H1 (cell line): ENCODE measurements at regions not wholly inside any gene's neighbourhood (a gene's known extent, or its start where the extent isn't known, plus 50 kb on each side); places are given as distances from the start of the nearest gene placed in this dataset.

ENCODE experiments used
- CTCF ChIA-PET: fragments of 300-600 bp; sonication (Branson Sonifier 250); formaldehyde crosslinking; loops from one replicate; lab custom pipeline; 2021; ENCODE audit not compliant: partially characterized antibody; lab: Charles Lee
- POLR2A ChIA-PET: fragments of 300-600 bp; sonication (Branson Sonifier 250); formaldehyde crosslinking; loops from one replicate; lab custom pipeline; 2021; ENCODE audit warnings: inconsistent platforms; ENCODE audit not compliant: partially characterized antibody; lab: Charles Lee
- DNase-seq, 2 experiments: peaks; one replicate each; pipeline versions ENCODE4 v3.0.0 to v3.0.0-alpha.2; 2010 to 2022; ENCODE audit warnings: low spot score in 2 of 2, low read depth in 1 of 2, mixed read lengths in 1 of 2
- FAIRE-seq: peaks from 2 replicates; lab custom pipeline; 2011; peaks lifted over from hg19 to GRCh38; lab: Jason Lieb, UNC
- H2AFZ ChIP-seq: 2 replicates; pipeline ENCODE4 v1.8.1; 2012; ENCODE audit warnings: low read length, inconsistent platforms
- H2AK5ac ChIP-seq: 2 replicates; pipeline ENCODE4 v1.6.1; 2013; ENCODE audit warnings: low read depth, low read length
- H2BK120ac ChIP-seq: replicated peaks from 2 replicates; pipeline ENCODE3; 2013; ENCODE audit warnings: low read depth, low read length, inconsistent platforms
- H2BK12ac ChIP-seq: 2 replicates; pipeline ENCODE4 v1.6.1; 2013; ENCODE audit warnings: low read depth, low read length
- H2BK15ac ChIP-seq: 2 replicates; pipeline ENCODE4 v1.6.1; 2013; ENCODE audit warnings: low read length
- H2BK20ac ChIP-seq: 2 replicates; pipeline ENCODE4 v1.6.1; 2013; ENCODE audit warnings: low read length
- H2BK5ac ChIP-seq: 2 replicates; pipeline ENCODE4 v1.6.1; 2013; ENCODE audit warnings: low read depth, low read length
- H3K14ac ChIP-seq: 2 replicates; pipeline ENCODE4 v1.6.1; 2013; ENCODE audit warnings: inconsistent platforms; ENCODE audit not compliant: insufficient read length
- H3K18ac ChIP-seq: 2 replicates; pipeline ENCODE4 v1.6.1; 2013; ENCODE audit warnings: low read length; ENCODE audit errors: extremely low read depth
- H3K23ac ChIP-seq: 2 replicates; pipeline ENCODE4 v1.6.1; 2013; ENCODE audit warnings: inconsistent platforms; ENCODE audit not compliant: insufficient read length
- H3K23me2 ChIP-seq: 2 replicates; pipeline ENCODE4 v1.6.1; 2013; ENCODE audit warnings: low read depth, low read length
- H3K27ac ChIP-seq: 2 replicates; pipeline ENCODE4 v1.6.1; 2011; ENCODE audit warnings: low read depth, low read length, inconsistent platforms
- H3K27me3 ChIP-seq, 4 experiments: replicated peaks in 1 of 4; 1 replicate in 1 of 4; 2 replicates in 3 of 4; pipeline versions ENCODE4 v1.6.1 to v1.8.1; 2011 to 2013; ENCODE audit warnings: low read length in 3 of 4, mild to moderate bottlenecking in 3 of 4, inconsistent platforms in 2 of 4, mixed read lengths in 2 of 4, moderate library complexity in 1 of 4; ENCODE audit not compliant: control insufficient read depth in 3 of 4, insufficient read depth in 3 of 4; ENCODE audit errors: extremely low read depth in 1 of 4
- H3K36me3 ChIP-seq, 4 experiments: 2 replicates each; pipeline versions ENCODE4 v1.6.1 to v1.8.1; 2011 to 2013; ENCODE audit warnings: mild to moderate bottlenecking in 4 of 4, low read length in 3 of 4, moderate library complexity in 2 of 4, control low read depth in 1 of 4, inconsistent platforms in 1 of 4; ENCODE audit not compliant: insufficient read depth in 4 of 4, control insufficient read depth in 2 of 4
- H3K4ac ChIP-seq: replicated peaks from 2 replicates; pipeline ENCODE3; 2013; ENCODE audit warnings: low read length, low read depth, mixed read lengths, inconsistent platforms; ENCODE audit not compliant: insufficient read length
- H3K4me1 ChIP-seq, 4 experiments: replicated peaks in 1 of 4; 1 replicate in 1 of 4; 2 replicates in 3 of 4; pipeline versions ENCODE4 v1.6.1 to v1.8.1; 2011 to 2013; ENCODE audit warnings: low read length in 3 of 4, inconsistent platforms in 2 of 4, mixed read lengths in 1 of 4; ENCODE audit not compliant: insufficient read depth in 4 of 4, control insufficient read depth in 3 of 4
- H3K4me2 ChIP-seq, 2 experiments: 2 replicates each; pipeline versions ENCODE4 v1.6.1 to v1.8.1; 2011 to 2013; ENCODE audit warnings: low read depth in 2 of 2, low read length in 2 of 2, control low read depth in 1 of 2, inconsistent platforms in 1 of 2, mild to moderate bottlenecking in 1 of 2; ENCODE audit not compliant: insufficient read depth in 1 of 2
- H3K4me3 ChIP-seq, 4 experiments: fragments of 200-600, 300-600 bp in 1 of 4; sonication (generic), shearing (Covaris generic), sonication (Bioruptor Twin) in 1 of 4; 2 replicates each; pipeline versions ENCODE4 v1.5.1 to v1.8.1; 2011 to 2016; ENCODE audit warnings: low read length in 4 of 4, low read depth in 3 of 4, control low read depth in 2 of 4, inconsistent platforms in 2 of 4, mild to moderate bottlenecking in 2 of 4, mixed read lengths in 1 of 4, moderate library complexity in 1 of 4; ENCODE audit not compliant: insufficient read depth in 2 of 4; ENCODE audit errors: extremely low read depth in 1 of 4
- H3K56ac ChIP-seq: replicated peaks from 2 replicates; pipeline ENCODE3; 2013; ENCODE audit warnings: low read depth, mild to moderate bottlenecking, mixed read lengths, low read length, inconsistent platforms; ENCODE audit not compliant: insufficient read length
- H3K79me1 ChIP-seq: 2 replicates; pipeline ENCODE4 v1.6.1; 2013; ENCODE audit warnings: low read depth, low read length, control low read depth
- H3K79me2 ChIP-seq, 2 experiments: 2 replicates each; pipeline versions ENCODE4 v1.6.1 to v1.8.1; 2012 to 2013; ENCODE audit warnings: low read length in 2 of 2, mild to moderate bottlenecking in 2 of 2, inconsistent platforms in 1 of 2; ENCODE audit not compliant: insufficient read depth in 2 of 2, control insufficient read depth in 1 of 2
- H3K9ac ChIP-seq, 4 experiments: replicated peaks in 1 of 4; 1 replicate in 1 of 4; 2 replicates in 3 of 4; pipeline versions ENCODE4 v1.6.1 to v1.8.1; 2011 to 2013; ENCODE audit warnings: low read depth in 3 of 4, low read length in 3 of 4, control low read depth in 2 of 4, mild to moderate bottlenecking in 2 of 4, moderate library complexity in 2 of 4, inconsistent platforms in 1 of 4; ENCODE audit errors: extremely low read depth in 1 of 4
- H3K9me3 ChIP-seq, 2 experiments: 2 replicates each; pipeline versions ENCODE4 v1.6.1 to v1.8.1; 2012 to 2013; ENCODE audit warnings: mild to moderate bottlenecking in 2 of 2, moderate library complexity in 2 of 2, control low read depth in 1 of 2, inconsistent platforms in 1 of 2, low read depth in 1 of 2, low read length in 1 of 2, mixed read lengths in 1 of 2; ENCODE audit not compliant: insufficient read depth in 2 of 2
- H4K20me1 ChIP-seq, 2 experiments: replicated peaks in 1 of 2; 2 replicates each; pipeline versions ENCODE3 to v1.8.1; 2011 to 2013; ENCODE audit warnings: inconsistent platforms in 2 of 2, low read length in 2 of 2, mild to moderate bottlenecking in 1 of 2; ENCODE audit not compliant: insufficient read depth in 2 of 2, control insufficient read depth in 1 of 2
- H4K5ac ChIP-seq: 2 replicates; pipeline ENCODE4 v1.6.1; 2013; ENCODE audit warnings: low read length, low read depth, mixed read lengths, inconsistent platforms; ENCODE audit not compliant: insufficient read length
- H4K8ac ChIP-seq: 2 replicates; pipeline ENCODE4 v1.8.0; 2013; ENCODE audit warnings: mild to moderate bottlenecking, moderate library complexity, low read length, inconsistent platforms; ENCODE audit not compliant: insufficient read depth; ENCODE audit errors: extremely low read depth
- H4K91ac ChIP-seq: replicated peaks from 2 replicates; pipeline ENCODE3; 2013; ENCODE audit warnings: low read length, mixed read lengths, inconsistent platforms; ENCODE audit not compliant: insufficient read length
- WGBS, 2 experiments: shearing (Covaris generic) in 1 of 2; methylation state at CpG; one replicate each; pipeline versions ENCODE4 v1.1.6 to v1.1.7; 2013 to 2015; ENCODE audit warnings: low lambda C conversion rate in 2 of 2, mixed read lengths in 2 of 2, inconsistent platforms in 1 of 2, low coverage in 1 of 2, missing lambda C conversion rate in 1 of 2; ENCODE audit not compliant: insufficient replicate concordance in 2 of 2, insufficient coverage in 1 of 2, insufficient read length in 1 of 2; ENCODE audit errors: extremely low coverage in 1 of 2, missing lambda C conversion rate in 1 of 2; 5-methylcytosine and 5-hydroxymethylcytosine counted together
- TF ChIP-seq, protein P1 (sequence below): fragments of 300-600 bp; sonication (generic); IDR thresholded peaks from 2 replicates; pipeline ENCODE4 v1.7.1; 2012; ENCODE audit warnings: low read length, moderate library complexity, mild to moderate bottlenecking, inconsistent platforms; ENCODE audit not compliant: insufficient replicate concordance

DNA sequence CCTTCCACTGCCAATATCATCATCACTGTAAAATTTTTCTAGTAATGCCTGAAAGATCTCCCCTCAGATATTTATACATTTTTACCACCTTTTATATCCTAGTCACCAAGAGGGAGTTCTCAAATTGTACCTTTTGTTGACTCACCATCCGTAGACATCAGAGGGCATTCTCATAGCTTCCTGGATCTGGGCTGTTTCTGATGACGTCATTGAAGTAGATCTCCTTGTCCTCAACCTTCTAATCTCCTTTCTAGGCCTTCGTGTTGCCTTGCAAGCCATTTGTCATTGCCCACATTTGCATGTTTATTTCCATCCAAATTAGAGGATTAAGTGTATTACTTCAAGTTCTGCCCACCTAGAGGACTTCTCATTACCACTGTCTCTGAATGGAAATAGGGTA is 193.4 kb upstream of the NRXN1 start:
- CTCF ChIA-PET = no interaction called here
- Histone ChIP-seq H3K14ac (no peak overlapping the region), H4K5ac (no peak overlapping the region), H4K20me1 (no peaks in the 10 kb centered on the region), H3K9ac (no peak overlapping the region), H3K27me3 (no peaks in the 10 kb centered on the region), H3K23me2 (no peaks in the 10 kb centered on the region), H3K79me1 (no peaks in the 10 kb centered on the region), H2BK20ac (peak overlapping the region; percentile 68; the same call in 1 of the 2 replicates), H2AFZ (no peak overlapping the region), H4K91ac (no peak overlapping the region), H3K4ac (no peak overlapping the region), H2BK15ac (no peak overlapping the region), H3K9me3 (no peaks in the 10 kb centered on the region), H3K36me3 (no peaks in the 10 kb centered on the region), H3K4me2 (no peak overlapping the region), H2BK5ac (no peak overlapping the region), H3K27ac (no peak overlapping the region), H3K23ac (no peak overlapping the region), H3K79me2 (no peaks in the 10 kb centered on the region), H3K18ac (no peak overlapping the region), H2AK5ac (no peak overlapping the region), H2BK12ac (no peak overlapping the region), H3K4me3 (no peak overlapping the region), H2BK120ac (no peak overlapping the region), H4K8ac (no peak overlapping the region), H3K4me1 (no peaks in the 10 kb centered on the region), H3K56ac (no peak overlapping the region)
- FAIRE-seq (no peak), DNase-seq (no peak)
- POLR2A ChIA-PET = no interaction called here
- WGBS, 2 experiments = 83% methylated on average over 3 of the region's 3 CpGs; no CpG with 5 or more reads in 1 of the 2 experiments
- TF ChIP-seq, protein P1, sequence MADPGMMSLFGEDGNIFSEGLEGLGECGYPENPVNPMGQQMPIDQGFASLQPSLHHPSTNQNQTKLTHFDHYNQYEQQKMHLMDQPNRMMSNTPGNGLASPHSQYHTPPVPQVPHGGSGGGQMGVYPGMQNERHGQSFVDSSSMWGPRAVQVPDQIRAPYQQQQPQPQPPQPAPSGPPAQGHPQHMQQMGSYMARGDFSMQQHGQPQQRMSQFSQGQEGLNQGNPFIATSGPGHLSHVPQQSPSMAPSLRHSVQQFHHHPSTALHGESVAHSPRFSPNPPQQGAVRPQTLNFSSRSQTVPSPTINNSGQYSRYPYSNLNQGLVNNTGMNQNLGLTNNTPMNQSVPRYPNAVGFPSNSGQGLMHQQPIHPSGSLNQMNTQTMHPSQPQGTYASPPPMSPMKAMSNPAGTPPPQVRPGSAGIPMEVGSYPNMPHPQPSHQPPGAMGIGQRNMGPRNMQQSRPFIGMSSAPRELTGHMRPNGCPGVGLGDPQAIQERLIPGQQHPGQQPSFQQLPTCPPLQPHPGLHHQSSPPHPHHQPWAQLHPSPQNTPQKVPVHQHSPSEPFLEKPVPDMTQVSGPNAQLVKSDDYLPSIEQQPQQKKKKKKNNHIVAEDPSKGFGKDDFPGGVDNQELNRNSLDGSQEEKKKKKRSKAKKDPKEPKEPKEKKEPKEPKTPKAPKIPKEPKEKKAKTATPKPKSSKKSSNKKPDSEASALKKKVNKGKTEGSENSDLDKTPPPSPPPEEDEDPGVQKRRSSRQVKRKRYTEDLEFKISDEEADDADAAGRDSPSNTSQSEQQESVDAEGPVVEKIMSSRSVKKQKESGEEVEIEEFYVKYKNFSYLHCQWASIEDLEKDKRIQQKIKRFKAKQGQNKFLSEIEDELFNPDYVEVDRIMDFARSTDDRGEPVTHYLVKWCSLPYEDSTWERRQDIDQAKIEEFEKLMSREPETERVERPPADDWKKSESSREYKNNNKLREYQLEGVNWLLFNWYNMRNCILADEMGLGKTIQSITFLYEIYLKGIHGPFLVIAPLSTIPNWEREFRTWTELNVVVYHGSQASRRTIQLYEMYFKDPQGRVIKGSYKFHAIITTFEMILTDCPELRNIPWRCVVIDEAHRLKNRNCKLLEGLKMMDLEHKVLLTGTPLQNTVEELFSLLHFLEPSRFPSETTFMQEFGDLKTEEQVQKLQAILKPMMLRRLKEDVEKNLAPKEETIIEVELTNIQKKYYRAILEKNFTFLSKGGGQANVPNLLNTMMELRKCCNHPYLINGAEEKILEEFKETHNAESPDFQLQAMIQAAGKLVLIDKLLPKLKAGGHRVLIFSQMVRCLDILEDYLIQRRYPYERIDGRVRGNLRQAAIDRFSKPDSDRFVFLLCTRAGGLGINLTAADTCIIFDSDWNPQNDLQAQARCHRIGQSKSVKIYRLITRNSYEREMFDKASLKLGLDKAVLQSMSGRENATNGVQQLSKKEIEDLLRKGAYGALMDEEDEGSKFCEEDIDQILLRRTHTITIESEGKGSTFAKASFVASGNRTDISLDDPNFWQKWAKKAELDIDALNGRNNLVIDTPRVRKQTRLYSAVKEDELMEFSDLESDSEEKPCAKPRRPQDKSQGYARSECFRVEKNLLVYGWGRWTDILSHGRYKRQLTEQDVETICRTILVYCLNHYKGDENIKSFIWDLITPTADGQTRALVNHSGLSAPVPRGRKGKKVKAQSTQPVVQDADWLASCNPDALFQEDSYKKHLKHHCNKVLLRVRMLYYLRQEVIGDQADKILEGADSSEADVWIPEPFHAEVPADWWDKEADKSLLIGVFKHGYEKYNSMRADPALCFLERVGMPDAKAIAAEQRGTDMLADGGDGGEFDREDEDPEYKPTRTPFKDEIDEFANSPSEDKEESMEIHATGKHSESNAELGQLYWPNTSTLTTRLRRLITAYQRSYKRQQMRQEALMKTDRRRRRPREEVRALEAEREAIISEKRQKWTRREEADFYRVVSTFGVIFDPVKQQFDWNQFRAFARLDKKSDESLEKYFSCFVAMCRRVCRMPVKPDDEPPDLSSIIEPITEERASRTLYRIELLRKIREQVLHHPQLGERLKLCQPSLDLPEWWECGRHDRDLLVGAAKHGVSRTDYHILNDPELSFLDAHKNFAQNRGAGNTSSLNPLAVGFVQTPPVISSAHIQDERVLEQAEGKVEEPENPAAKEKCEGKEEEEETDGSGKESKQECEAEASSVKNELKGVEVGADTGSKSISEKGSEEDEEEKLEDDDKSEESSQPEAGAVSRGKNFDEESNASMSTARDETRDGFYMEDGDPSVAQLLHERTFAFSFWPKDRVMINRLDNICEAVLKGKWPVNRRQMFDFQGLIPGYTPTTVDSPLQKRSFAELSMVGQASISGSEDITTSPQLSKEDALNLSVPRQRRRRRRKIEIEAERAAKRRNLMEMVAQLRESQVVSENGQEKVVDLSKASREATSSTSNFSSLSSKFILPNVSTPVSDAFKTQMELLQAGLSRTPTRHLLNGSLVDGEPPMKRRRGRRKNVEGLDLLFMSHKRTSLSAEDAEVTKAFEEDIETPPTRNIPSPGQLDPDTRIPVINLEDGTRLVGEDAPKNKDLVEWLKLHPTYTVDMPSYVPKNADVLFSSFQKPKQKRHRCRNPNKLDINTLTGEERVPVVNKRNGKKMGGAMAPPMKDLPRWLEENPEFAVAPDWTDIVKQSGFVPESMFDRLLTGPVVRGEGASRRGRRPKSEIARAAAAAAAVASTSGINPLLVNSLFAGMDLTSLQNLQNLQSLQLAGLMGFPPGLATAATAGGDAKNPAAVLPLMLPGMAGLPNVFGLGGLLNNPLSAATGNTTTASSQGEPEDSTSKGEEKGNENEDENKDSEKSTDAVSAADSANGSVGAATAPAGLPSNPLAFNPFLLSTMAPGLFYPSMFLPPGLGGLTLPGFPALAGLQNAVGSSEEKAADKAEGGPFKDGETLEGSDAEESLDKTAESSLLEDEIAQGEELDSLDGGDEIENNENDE = no peak
